Activated T-helper 1 cell treated with anti-CD3 and anti-CD28 coated beads, Interleukin-12 subunit alpha, Interleukin-12 subunit beta, Interleukin-2, Interleukin-4 antibody, amounts not matched to agents 30 ng/mL and 10 ng/mL and 1 ng/mL, durations not matched to agents 14 hours and 24 hours and 36 hours (primary cell): ENCODE measurements at regions not wholly inside any gene's neighbourhood (a gene's known extent, or its start where the extent isn't known, plus 50 kb on each side); places are given as distances from the start of the nearest gene placed in this dataset.

ENCODE experiments used
- DNase-seq: peaks from one replicate; pipeline ENCODE4 v3.0.0; 2021; ENCODE audit warnings: low spot score
- H3K27ac Mint-ChIP-seq: one replicate; pipeline ENCODE4 v1.8.0; 2021; ENCODE audit warnings: mild to moderate bottlenecking, mixed read lengths
- H3K27me3 Mint-ChIP-seq: one replicate; pipeline ENCODE4 v1.8.0; 2022; ENCODE audit warnings: mild to moderate bottlenecking, moderate library complexity, mixed read lengths; ENCODE audit not compliant: insufficient read depth
- H3K36me3 Mint-ChIP-seq: one replicate; pipeline ENCODE4 v1.8.0; 2021; ENCODE audit warnings: low read depth, mixed read lengths
- H3K4me1 Mint-ChIP-seq: one replicate; pipeline ENCODE4 v1.8.0; 2021; ENCODE audit warnings: low read depth, mixed read lengths
- H3K4me3 Mint-ChIP-seq: one replicate; pipeline ENCODE4 v1.8.0; 2021; ENCODE audit warnings: mild to moderate bottlenecking, moderate library complexity, mixed read lengths
- H3K9me3 Mint-ChIP-seq: one replicate; pipeline ENCODE4 v1.8.0; 2021; ENCODE audit warnings: mixed read lengths
- intact Hi-C: fragments of 100-400 bp; cut with micrococcal nuclease; formaldehyde crosslinking; loops from one replicate; pipeline ENCODE4 v1.15.1; 2024

DNA sequence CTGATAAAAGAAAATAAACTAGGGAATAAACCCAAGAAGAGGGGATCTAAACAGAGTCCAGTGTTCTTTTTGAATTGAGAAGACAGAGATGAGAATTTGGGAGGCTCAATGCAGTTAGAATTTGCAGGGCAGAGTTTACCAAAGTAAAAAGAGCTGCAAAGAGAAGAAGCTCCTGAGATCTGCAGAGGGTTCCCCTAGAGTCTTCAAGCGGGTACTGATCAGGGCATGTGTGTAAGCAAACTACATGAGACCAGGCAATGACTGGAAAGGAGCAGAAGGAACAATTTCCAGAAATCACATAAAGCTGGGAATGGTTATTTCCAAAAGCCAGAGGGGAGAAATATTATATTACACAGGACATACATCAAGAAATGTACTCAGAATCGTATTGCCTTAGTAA, 58.1 kb upstream of the TES start:
- Mint-ChIP-seq H3K4me3 (no peak overlapping the region), H3K27ac (no peak overlapping the region), H3K36me3 (no peaks in the 10 kb centered on the region), H3K27me3 (peaks cover 14% of the 10 kb centered on the region), H3K4me1 (peaks cover 5% of the 10 kb centered on the region), H3K9me3 (no peaks in the 10 kb centered on the region)
- no peak for DNase-seq
- intact Hi-C loops: no loop called here

DNA sequence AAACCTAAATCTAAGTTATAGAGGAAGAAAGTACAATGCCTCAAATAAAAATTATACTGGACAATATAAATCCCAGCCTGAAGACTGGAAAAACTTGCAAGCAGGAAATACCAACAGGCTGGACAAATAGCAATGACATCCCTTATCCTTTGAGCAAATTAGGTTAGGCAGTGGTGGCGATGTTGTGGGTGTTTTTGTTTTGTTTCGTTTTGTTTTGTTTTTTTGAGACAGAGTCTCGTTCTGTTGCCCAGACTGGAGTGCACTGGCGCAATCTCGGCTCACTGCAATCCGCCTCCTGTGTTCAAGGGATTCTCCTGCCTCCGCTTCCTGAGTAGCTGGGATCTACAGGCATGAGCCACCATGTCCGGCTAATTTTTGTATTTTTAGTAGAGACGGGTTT, 57.3 kb upstream of the TES start:
- intact Hi-C loops: no loop called here

DNA sequence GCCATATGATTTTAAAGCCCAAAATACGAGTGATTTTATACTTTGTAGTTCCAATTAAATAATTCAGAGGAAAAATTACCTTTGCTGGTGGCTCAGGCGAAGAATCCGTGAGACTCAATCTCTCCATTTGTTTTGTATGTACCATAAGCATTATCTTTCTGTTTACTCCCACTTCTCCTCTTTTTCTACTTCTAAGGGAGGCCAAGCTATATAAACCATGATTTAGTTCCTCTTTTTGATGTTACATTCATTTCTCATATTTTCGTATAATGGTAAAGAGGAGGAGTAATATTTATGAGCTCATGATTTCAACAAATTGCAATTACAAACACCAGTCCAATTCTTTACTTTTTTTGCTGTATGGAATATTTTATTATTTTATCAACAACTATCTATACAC, 50.6 kb upstream of the TES start:
- Mint-ChIP-seq H3K4me3 (no peak overlapping the region), H3K27ac (no peak overlapping the region), H3K36me3 (no peaks in the 10 kb centered on the region), H3K9me3 (no peaks in the 10 kb centered on the region), H3K4me1 (no peaks in the 10 kb centered on the region), H3K27me3 (peaks cover 30% of the 10 kb centered on the region)
- intact Hi-C loops: no loop called here
- DNase-seq: no peak

More for the DNA sequence above, 57.3 kb upstream of the TES start:
- H3K27me3 Mint-ChIP-seq: peaks cover 19% of the 10 kb centered on the region
- H3K36me3 Mint-ChIP-seq: no peaks in the 10 kb centered on the region
- peaks cover 5% of the 10 kb centered on the region for H3K4me1 Mint-ChIP-seq
- no peak overlapping the region for H3K27ac Mint-ChIP-seq
- no peak overlapping the region for H3K4me3 Mint-ChIP-seq
- DNase-seq: no peak
- H3K9me3 Mint-ChIP-seq: no peaks in the 10 kb centered on the region
